Fibroblast of lung (primary cell): ENCODE measurements at regions not wholly inside any gene's neighbourhood (a gene's known extent, or its start where the extent isn't known, plus 50 kb on each side); places are given as distances from the start of the nearest gene placed in this dataset.

ENCODE experiments used
- EZH2 ChIP-seq: IDR thresholded peaks from 2 replicates; pipeline ENCODE4 v1.5.1; 2012; ENCODE audit warnings: low read length, control low read depth, mild to moderate bottlenecking; ENCODE audit errors: missing control alignments
- TF ChIP-seq, protein P1 (sequence below), 2 donors: IDR thresholded peaks in 1 of 2; conservative IDR thresholded peaks in 1 of 2; 1 replicate in 1 of 2; 2 replicates in 1 of 2; pipeline ENCODE4 v1.5.1; 2011 to 2012; ENCODE audit warnings: low read length in 2 of 2, control low read depth in 1 of 2, inconsistent platforms in 1 of 2, low read depth in 1 of 2, mild to moderate bottlenecking in 1 of 2

DNA sequence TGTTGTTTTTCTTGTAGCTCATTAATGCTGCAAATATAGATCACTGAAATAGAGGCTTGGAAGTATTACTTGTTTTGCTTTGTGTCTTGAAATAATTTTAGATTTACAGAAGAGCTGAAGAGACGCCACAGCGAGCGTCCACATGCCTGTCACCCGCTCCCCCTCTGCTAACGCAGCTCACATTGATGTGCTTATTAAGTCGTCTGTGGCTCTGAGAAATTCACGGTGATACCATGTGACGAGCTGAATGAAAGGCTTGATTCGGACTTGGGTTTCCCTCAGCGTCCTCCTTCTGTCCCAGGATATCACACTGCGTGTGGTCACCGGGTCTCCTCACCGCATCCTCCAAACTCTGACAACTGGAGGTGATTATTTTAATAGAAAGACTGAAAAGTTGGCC, 365.4 kb downstream of the BRD1 start:
- TF ChIP-seq, protein P1, sequence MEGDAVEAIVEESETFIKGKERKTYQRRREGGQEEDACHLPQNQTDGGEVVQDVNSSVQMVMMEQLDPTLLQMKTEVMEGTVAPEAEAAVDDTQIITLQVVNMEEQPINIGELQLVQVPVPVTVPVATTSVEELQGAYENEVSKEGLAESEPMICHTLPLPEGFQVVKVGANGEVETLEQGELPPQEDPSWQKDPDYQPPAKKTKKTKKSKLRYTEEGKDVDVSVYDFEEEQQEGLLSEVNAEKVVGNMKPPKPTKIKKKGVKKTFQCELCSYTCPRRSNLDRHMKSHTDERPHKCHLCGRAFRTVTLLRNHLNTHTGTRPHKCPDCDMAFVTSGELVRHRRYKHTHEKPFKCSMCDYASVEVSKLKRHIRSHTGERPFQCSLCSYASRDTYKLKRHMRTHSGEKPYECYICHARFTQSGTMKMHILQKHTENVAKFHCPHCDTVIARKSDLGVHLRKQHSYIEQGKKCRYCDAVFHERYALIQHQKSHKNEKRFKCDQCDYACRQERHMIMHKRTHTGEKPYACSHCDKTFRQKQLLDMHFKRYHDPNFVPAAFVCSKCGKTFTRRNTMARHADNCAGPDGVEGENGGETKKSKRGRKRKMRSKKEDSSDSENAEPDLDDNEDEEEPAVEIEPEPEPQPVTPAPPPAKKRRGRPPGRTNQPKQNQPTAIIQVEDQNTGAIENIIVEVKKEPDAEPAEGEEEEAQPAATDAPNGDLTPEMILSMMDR (conservative IDR thresholded peaks at IDR 0.05 in 1 of 2, IDR thresholded peaks at IDR 0.05 in 1 of 2; ENCODE audit: low read depth in 1 of 2, low read length in 2 of 2) = no peak
- TF ChIP-seq EZH2 = no peak
